ENCODE measurements at regions not wholly inside any gene's neighbourhood (a gene's known extent, or its start where the extent isn't known, plus 50 kb on each side); places are given as distances from the start of the nearest gene placed in this dataset.

DNA sequence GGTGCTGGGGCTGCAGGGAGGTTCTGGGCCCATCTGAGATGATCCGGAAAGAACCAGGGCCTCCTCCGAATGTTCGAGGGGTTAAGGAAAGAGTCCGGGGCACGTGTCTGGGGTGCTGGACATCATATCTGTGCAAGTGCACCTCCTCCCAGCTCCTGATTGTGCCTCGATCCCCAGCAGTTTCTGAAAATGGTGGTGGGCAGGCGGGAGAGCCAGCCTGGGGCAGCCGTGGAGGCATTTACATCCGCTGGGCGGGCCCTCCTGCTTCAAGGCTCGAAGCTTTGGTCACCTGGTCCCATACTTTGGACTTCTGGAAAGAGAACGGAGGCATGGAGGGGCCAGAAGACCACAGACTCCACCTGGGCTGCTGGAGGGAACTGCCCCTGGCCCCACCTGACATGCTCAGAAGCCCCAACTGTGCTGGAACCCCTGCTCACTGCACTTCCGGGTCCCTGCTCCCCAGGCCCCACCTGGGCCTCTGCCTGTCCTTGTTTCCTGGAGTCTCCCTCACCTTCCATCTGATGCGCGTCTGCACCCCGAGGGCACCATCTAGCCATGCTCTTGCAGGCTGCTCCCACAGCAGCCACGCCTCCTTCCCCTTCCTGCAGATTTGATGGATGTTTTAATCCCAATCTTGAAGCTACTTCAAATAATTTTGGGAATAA lies 119.2 kb upstream of the HDAC4 start:
- TF ChIP-seq, protein P1, sequence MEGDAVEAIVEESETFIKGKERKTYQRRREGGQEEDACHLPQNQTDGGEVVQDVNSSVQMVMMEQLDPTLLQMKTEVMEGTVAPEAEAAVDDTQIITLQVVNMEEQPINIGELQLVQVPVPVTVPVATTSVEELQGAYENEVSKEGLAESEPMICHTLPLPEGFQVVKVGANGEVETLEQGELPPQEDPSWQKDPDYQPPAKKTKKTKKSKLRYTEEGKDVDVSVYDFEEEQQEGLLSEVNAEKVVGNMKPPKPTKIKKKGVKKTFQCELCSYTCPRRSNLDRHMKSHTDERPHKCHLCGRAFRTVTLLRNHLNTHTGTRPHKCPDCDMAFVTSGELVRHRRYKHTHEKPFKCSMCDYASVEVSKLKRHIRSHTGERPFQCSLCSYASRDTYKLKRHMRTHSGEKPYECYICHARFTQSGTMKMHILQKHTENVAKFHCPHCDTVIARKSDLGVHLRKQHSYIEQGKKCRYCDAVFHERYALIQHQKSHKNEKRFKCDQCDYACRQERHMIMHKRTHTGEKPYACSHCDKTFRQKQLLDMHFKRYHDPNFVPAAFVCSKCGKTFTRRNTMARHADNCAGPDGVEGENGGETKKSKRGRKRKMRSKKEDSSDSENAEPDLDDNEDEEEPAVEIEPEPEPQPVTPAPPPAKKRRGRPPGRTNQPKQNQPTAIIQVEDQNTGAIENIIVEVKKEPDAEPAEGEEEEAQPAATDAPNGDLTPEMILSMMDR (IDR thresholded peaks at IDR 0.05), result no peak
- no peak for TF ChIP-seq POLR2A (IDR thresholded peaks at IDR 0.05)
